ENCODE measurements at regions not wholly inside any gene's neighbourhood (a gene's known extent, or its start where the extent isn't known, plus 50 kb on each side); places are given as distances from the start of the nearest gene placed in this dataset.

- DNase-seq: no peak
Measured at GRCh38 chr7:124130-124949, 68.0 kb upstream of the FAM20C start.

GRCh38 chr7:125061-125475 lies 67.3 kb upstream of the FAM20C start:
- no peak for DNase-seq

GRCh38 chr7:125661-126060 lies 66.7 kb upstream of the FAM20C start:
- peak; percentile 12 for DNase-seq

- DNase-seq: no peak
Measured at GRCh38 chr7:126368-126767, 66.0 kb upstream of the FAM20C start.

- no peak for DNase-seq
Measured at GRCh38 chr7:127064-127598, 65.2 kb upstream of the FAM20C start.

DNA sequence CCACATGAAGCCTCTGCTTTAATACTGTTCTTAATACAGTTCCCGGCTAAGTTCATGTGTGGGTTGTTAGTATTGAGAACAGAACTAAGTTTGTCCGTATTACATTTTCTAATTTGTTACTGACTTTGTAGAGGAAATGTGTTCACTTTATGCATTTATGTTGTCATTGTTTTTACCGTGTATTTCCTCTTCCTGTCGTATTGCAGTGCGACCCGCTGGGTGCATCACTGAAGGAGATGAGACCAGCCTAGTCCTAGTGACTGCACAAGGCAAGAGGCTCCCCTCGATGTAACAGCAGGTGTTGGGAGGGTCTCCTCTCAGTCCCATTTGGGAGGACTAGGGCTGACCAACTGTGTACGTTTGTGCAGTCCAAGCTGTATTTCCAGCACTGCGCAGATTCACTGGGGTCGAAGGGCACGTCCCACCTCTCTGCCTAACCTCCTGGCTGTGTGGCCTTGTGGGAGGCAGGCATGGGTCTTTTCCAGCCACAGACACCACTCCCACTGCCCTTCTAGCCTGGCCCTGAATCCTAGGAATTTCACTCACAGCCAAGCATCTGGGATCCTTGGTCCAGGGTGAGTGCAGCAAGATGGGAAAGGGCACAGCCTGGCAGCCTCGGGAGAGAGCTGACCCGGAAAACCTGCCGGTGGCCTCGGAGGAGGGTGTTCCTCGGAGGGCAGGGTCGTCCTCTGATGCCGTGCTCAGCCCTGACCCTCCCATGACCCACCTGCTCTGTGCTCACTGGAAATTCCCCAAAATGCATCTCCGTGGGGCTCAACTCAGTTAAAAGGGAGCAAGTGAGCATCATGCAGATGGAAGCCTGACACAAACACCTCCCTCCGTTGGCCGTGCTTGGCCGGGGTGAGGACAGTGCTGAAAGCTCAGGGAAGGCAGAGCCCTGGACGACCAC lies 63.9 kb upstream of the FAM20C start:
- DNase-seq: no peak

GRCh38 chr7:129366-130221 lies 62.8 kb upstream of the FAM20C start:
- DNase-seq: peak; percentile 12

- no peak for DNase-seq
Measured at GRCh38 chr7:130222-130572, 62.2 kb upstream of the FAM20C start.

DNA sequence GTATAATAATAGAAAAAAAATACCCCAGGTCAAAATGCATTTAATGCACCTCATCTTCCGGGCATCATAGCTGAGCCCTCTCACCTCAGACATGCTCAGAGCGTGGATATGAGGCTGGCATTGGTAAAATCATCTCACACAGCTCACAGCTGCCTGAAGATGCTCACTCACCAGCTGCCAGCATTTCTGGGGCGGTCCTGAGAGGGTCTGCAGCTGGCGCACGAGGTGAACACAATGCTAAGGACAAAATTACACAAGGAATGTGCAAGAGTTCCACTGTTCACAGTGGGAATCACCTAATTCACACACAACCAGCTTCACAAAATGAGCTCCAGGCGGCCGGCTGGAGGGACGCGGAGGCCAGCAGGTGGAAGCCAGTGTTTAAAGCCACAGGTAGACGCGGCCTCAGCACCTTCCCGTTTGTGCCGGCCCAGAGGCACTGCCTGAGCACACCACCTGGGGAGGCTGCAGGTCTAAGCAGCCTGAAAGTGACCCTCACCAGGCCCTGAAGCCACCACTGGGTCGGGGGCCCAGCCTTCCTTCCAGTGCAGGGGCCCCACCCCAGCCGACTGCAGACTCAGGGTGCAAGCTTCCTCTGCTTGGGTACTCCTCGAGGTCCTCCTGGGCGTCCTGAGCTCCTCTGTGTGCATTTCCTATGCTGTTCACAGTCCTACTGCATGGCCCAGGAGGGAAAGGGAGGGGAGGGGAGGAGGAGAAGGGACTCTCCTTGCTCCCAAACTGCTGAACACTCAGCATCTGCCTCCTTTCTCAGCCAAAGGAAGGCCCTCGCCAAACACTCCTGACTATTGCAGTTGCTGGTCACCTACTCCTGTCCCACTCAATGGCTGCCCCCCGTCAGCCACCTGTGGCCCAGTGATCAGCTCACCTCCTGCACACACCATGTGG lies 61.2 kb upstream of the FAM20C start:
- no peak for DNase-seq

DNA sequence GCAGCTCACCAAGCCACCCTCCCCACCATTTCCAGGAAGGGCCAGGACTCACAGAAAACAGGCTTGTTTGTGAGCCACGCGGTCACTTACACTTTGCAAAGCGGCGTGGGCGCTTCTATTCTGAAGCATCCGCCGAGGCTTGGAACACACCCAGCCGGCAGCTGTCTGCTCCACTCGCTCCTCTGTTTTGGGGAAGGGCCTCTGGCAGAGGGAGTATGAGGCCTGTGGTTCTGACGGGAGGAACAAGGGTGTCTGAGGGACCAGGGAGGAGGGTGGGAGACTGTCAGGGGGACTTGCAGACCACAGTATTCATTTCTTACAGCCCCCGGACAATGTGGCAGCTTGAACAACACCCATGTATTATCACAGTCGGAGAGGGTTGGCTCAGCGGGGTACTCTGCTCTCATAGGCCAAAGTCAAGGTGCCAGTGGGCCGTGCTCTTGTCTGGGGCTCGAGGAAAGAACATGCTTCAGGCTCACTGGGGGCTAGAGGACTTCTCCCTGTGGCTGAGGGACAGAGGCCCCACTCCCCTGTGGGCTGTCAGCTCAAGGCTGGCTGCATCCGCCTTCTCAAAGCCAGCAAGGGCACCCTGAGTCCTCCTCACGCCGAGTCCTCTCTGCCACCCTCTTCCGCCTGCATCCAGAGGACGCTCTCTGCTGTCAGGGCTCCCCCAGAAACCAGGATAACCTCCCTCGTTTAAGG lies 60.4 kb upstream of the FAM20C start:
- no peak for DNase-seq

GRCh38 chr7:132899-133298 lies 59.5 kb upstream of the FAM20C start:
- no peak for DNase-seq

- DNase-seq: no peak
Measured at GRCh38 chr7:133470-133869, 58.9 kb upstream of the FAM20C start.

GRCh38 chr7:134029-134428 lies 58.3 kb upstream of the FAM20C start:
- no peak for DNase-seq

DNA sequence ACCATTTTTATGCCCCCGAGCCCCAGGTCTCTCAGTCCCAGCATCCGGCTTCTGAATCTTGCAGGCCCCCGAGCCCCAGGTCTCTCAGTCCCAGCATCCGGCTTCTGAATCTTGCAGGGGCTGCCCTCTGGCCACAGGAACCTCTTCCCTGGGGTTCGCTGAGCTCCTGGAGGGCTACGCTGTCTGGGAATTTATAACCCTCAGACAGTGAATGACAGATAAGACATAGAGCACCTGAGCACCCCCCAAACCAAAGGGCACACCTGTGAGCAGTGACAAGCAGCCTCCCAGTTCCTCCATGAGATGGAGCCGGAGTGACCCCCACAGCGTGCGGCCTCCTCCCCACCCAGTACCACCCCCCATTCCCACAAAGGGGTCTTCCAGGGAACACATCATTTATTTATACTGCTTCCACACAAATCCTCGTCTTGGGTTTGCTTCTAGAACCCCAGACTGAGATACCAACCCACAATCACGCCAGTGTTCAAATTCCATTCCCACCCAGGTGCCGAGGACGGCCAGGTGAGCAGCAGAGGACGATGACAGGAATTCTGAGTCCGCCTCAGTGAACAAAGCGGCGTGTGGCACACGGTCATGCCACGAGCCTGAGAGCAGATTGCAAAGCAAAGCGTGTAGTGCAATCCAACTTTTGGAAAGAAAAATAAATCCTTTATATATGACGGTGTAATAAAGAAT lies 57.7 kb upstream of the FAM20C start:
- no peak for DNase-seq

GRCh38 chr7:135257-135653 lies 57.1 kb upstream of the FAM20C start:
- no peak for DNase-seq

DNA sequence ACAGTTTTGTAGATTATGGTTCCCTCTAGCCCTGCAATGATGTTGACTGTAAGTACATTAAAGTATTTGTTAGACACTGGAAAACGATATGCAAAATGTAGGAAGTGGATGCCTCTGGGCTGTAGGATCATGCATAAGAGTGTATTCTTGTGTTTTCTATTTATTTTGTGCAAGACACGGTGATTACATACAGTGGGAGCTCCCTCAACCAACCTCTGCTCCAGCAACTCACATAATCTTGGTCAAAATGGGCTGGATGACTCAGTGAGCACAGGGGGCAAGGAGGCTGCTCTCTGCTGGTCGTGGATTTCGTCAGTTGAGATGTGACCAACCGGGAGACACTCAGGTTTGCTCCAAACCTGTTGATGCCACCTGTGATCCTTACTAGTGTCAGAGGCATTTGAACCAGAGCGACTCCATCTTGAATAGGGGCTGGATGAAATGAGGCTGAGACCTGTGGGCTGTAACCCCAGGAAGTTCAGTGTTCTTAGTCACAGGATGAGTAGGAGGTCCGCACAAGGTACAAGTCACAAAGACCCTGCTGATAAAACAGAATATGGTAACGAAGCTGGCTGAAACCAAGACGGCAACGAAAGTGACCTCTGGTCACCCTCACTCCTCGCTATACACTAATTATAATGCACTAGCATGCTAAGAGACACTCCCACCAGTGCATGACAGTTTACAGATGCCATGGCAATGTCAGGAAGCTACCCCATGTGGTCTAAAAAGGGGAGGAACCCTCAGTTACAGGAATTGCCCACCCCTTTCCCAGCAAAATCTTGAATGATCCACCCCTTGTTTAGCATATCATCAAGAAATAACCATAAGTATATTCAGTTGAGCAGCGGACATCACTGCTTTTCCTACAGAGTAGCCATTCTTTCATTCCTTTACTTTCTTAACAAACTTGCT lies 56.4 kb upstream of the FAM20C start:
- no peak for DNase-seq

GRCh38 chr7:137094-137891 lies 55.1 kb upstream of the FAM20C start:
- DNase-seq: no peak

GRCh38 chr7:139131-139530 lies 53.2 kb upstream of the FAM20C start:
- no peak for DNase-seq

Measured in EL (cell line).